BJ (cell line): ENCODE measurements at regions not wholly inside any gene's neighbourhood (a gene's known extent, or its start where the extent isn't known, plus 50 kb on each side); places are given as distances from the start of the nearest gene placed in this dataset.

Experiments
- CTCF ChIA-PET: fragments of 350-600 bp; formaldehyde crosslinking; extraction: SDS; loops from one replicate; lab custom pipeline; 2021; ENCODE audit warnings: antibody characterized with exemption, inconsistent platforms; lab: Yijun Ruan, JAX
- POLR2A ChIA-PET: fragments of 300-600 bp; sonication (Branson Sonifier 250); formaldehyde crosslinking; extraction: SDS; loops from one replicate; lab custom pipeline; 2021; ENCODE audit warnings: antibody characterized with exemption; lab: Charles Lee
- DNase-seq: peaks from one replicate; pipeline ENCODE4 v3.0.0-alpha.2; 2011; ENCODE audit warnings: low read depth
- H3K27me3 ChIP-seq: 2 replicates; pipeline ENCODE4 v1.6.0; 2011; ENCODE audit warnings: low read length; ENCODE audit not compliant: control insufficient read depth, insufficient read depth
- H3K36me3 ChIP-seq: 2 replicates; pipeline ENCODE4 v1.5.1; 2011; ENCODE audit warnings: low read length; ENCODE audit not compliant: control insufficient read depth, insufficient read depth
- H3K4me3 ChIP-seq: 2 replicates; pipeline ENCODE4 v1.5.1; 2011; ENCODE audit warnings: low read depth, mild to moderate bottlenecking, control low read depth, low read length
- CTCF ChIP-seq: IDR thresholded peaks from 2 replicates; pipeline ENCODE4 v1.5.1; 2011; ENCODE audit warnings: low read depth, mild to moderate bottlenecking, control low read depth, inconsistent platforms, low read length, moderate library complexity; ENCODE audit not compliant: insufficient read depth

DNA sequence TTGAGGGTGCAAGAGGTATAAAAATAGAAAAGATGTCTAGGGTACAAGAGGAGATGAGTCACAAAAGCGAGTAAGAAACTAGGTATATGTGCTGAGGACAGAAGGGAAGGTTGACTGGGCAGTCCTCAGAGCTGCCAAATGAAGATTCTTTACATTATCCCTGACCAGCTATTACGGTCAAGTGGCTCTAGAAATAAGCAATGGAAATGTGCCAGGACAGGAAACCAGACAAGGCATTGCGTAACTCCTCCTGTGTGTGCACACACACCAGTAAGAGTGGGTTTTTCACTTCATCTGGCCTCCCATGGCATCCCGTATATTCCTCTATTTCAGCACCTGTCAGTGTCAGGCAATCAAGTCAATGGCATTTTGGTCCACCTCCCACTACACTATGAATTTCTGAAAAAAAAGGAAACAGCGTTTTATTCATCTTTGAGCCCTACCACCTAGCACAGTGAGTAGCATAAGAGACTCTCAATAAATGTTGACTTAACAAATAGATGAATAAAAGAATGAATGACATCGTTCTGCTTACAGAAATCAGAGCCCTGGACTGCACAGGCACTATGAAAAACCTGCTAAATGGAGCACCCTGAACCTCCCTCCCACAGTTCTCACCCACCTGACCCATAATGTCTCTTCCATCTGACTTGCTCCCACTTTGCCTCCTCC is 62.6 kb upstream of the KLF3 start:
- no peak for DNase-seq

GRCh38 chr4:38601916-38602291 is 62.1 kb upstream of the KLF3 start:
- Histone ChIP-seq H3K27me3 (no peaks in the 10 kb centered on the region), H3K36me3 (no peaks in the 10 kb centered on the region), H3K4me3 (no peak overlapping the region)
- no peak for TF ChIP-seq CTCF
- ChIA-PET POLR2A (no interaction called here), CTCF (interaction anchor here (0.9 kb wide), 1 partner anchor 25 kb away, joined by 3 read pairs; no protein-coding TSS in a partner anchor)
- no peak for DNase-seq

More for the DNA sequence above, 62.6 kb upstream of the KLF3 start:
- no peak for TF ChIP-seq CTCF
- Histone ChIP-seq H3K36me3 (no peaks in the 10 kb centered on the region), H3K4me3 (no peak overlapping the region), H3K27me3 (no peaks in the 10 kb centered on the region)
- ChIA-PET CTCF (interaction anchor here (0.9 to 1.2 kb wide), 2 partner anchors 16 to 25 kb away, joined by 3 read pairs; no protein-coding TSS in a partner anchor), POLR2A (no interaction called here)

- no peaks in the 10 kb centered on the region for H3K36me3 ChIP-seq
- H3K4me3 ChIP-seq = no peak overlapping the region
- no peak for TF ChIP-seq CTCF
- no peaks in the 10 kb centered on the region for H3K27me3 ChIP-seq
- no peak for DNase-seq
- ChIA-PET CTCF (no interaction called here), POLR2A (no interaction called here)
Observed at GRCh38 chr4:38603652-38604051, 60.3 kb upstream of the KLF3 start.

DNA sequence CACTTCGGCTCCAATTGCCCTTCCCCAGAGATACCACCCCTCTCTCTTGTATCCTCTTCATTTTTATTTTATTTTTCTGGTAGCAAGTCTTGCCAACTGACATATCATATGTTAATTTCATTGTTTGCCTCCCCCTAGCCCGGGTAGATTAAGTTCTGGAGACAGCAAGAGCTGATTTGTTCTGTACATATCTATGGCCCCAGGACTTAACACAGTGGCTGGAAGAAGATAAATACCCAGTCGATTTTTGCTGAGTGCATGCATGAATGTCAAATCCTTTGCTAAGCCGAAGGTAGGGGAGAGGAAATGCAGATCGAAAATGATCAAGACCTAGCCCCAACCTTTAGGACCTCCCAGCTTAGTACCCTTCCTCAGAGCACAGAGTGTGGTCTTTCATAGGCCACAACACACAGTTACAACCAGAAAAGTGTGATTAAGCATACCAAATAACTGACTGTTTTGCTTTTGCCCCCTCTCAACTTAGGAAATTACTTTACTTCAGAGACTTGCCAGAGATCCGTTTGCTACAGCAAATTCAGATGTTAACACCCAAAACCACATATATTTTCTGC is 58.7 kb upstream of the KLF3 start:
- POLR2A ChIA-PET = no interaction called here
- Histone ChIP-seq H3K4me3 (no peak overlapping the region), H3K27me3 (no peaks in the 10 kb centered on the region), H3K36me3 (no peaks in the 10 kb centered on the region)
- CTCF ChIA-PET = interaction anchor here (1.5 kb wide), 1 partner anchor 10 kb away, joined by 6 read pairs; no protein-coding TSS in a partner anchor
- no peak for DNase-seq
- TF ChIP-seq CTCF = no peak

DNA sequence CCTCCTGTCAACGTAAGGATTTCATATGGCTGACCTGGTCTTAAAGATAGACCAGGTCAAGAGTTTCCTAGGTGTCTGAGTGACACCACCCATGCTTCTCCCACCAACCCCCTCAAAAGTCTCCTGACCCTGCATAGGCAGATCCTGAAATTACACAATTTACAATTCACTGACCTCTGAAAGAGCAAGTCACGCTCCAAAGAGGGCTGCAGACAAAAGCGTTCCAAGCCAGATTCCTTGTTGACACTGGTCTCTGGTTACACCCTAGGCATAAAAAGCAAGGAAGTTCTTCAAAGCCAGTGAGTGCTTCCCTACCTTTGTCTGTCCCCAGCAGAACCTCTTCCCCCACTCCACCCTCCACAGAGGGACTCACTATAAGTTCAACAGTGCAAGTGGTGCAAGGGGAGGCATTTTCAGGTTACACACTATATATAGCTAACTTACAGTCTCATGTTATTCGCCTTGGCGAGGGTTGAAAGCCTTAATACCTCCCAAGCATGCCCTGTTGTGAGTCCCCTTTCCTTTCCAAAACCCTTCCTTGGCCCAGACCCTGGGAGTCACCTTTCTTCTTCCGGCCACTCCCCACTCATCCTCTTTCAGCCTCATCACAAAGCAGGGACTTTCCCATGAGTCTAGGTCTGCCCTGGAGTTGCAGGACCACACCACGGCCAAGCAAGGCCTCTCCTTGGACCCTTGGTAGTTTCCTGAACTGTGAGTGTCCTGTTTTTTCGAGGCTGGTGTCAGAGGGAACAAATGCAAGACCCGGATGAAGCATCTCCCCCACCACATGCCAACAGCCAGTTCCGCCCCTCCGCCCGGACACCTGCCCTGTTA is 58.0 kb upstream of the KLF3 start:
- ChIA-PET CTCF (no interaction called here), POLR2A (no interaction called here)
- no peak for TF ChIP-seq CTCF
- Histone ChIP-seq H3K4me3 (no peak overlapping the region), H3K36me3 (no peaks in the 10 kb centered on the region), H3K27me3 (no peaks in the 10 kb centered on the region)
- DNase-seq = no peak
